Activated CD4-positive, alpha-beta memory T cell treated with anti-CD3 and anti-CD28 coated beads for 36 hours (primary cell): ENCODE measurements at regions not wholly inside any gene's neighbourhood (a gene's known extent, or its start where the extent isn't known, plus 50 kb on each side); places are given as distances from the start of the nearest gene placed in this dataset.

Source experiments
- CTCF ChIA-PET: fragments of 350-600 bp; sonication (Branson Sonifier 250); formaldehyde crosslinking; loops from one replicate; lab custom pipeline; 2021; ENCODE audit warnings: antibody characterized with exemption, inconsistent platforms; lab: Charles Lee
- POLR2A ChIA-PET: fragments of 350-600 bp; sonication (Branson Sonifier 250); formaldehyde crosslinking; loops from one replicate; lab custom pipeline; 2021; ENCODE audit warnings: antibody characterized with exemption; lab: Charles Lee
- DNase-seq: peaks from one replicate; pipeline ENCODE4 v3.0.0-alpha.2; 2020
- H3K27ac Mint-ChIP-seq: one replicate; pipeline ENCODE4 v1.8.0; 2021; ENCODE audit warnings: mixed read lengths
- H3K27me3 Mint-ChIP-seq: one replicate; pipeline ENCODE4 v1.8.0; 2021; ENCODE audit warnings: mixed read lengths
- H3K36me3 Mint-ChIP-seq: one replicate; pipeline ENCODE4 v1.8.0; 2021; ENCODE audit warnings: mixed read lengths
- H3K4me1 Mint-ChIP-seq: one replicate; pipeline ENCODE4 v1.8.0; 2021; ENCODE audit warnings: low read depth, mixed read lengths
- H3K4me3 Mint-ChIP-seq: one replicate; pipeline ENCODE4 v1.8.0; 2021; ENCODE audit warnings: mild to moderate bottlenecking, mixed read lengths
- H3K9me3 Mint-ChIP-seq: one replicate; pipeline ENCODE4 v1.8.0; 2021; ENCODE audit warnings: mixed read lengths
- intact Hi-C: fragments of 100-400 bp; cut with micrococcal nuclease; formaldehyde crosslinking; loops from one replicate; pipeline ENCODE4 v1.15.1; 2023

- Mint-ChIP-seq H3K36me3 (no peaks in the 10 kb centered on the region), H3K27me3 (no peaks in the 10 kb centered on the region), H3K27ac (no peak overlapping the region), H3K9me3 (peaks cover 19% of the 10 kb centered on the region), H3K4me1 (no peaks in the 10 kb centered on the region), H3K4me3 (no peak overlapping the region)
- intact Hi-C loops: no loop called here
- CTCF ChIA-PET: no interaction called here
- POLR2A ChIA-PET: no interaction called here
- DNase-seq: no peak
Observed at GRCh38 chr16:76784530-76784929, 406.5 kb upstream of the MON1B start.

GRCh38 chr16:76787394-76787793, 403.6 kb upstream of the MON1B start:
- no peak overlapping the region for H3K4me3 Mint-ChIP-seq
- no peaks in the 10 kb centered on the region for H3K4me1 Mint-ChIP-seq
- peaks cover 10% of the 10 kb centered on the region for H3K9me3 Mint-ChIP-seq
- intact Hi-C loops: no loop called here
- ChIA-PET CTCF (no interaction called here), POLR2A (no interaction called here)
- no peak overlapping the region for H3K27ac Mint-ChIP-seq
- H3K27me3 Mint-ChIP-seq: no peaks in the 10 kb centered on the region
- DNase-seq: no peak
- no peaks in the 10 kb centered on the region for H3K36me3 Mint-ChIP-seq

GRCh38 chr16:76791151-76791550, 399.8 kb upstream of the MON1B start:
- no peaks in the 10 kb centered on the region for H3K4me1 Mint-ChIP-seq
- no peak overlapping the region for H3K27ac Mint-ChIP-seq
- no peak overlapping the region for H3K4me3 Mint-ChIP-seq
- intact Hi-C loops: no loop called here
- no peak for DNase-seq
- POLR2A ChIA-PET: no interaction called here
- H3K27me3 Mint-ChIP-seq: no peaks in the 10 kb centered on the region
- H3K36me3 Mint-ChIP-seq: no peaks in the 10 kb centered on the region
- CTCF ChIA-PET: no interaction called here
- peaks cover 13% of the 10 kb centered on the region for H3K9me3 Mint-ChIP-seq

DNA sequence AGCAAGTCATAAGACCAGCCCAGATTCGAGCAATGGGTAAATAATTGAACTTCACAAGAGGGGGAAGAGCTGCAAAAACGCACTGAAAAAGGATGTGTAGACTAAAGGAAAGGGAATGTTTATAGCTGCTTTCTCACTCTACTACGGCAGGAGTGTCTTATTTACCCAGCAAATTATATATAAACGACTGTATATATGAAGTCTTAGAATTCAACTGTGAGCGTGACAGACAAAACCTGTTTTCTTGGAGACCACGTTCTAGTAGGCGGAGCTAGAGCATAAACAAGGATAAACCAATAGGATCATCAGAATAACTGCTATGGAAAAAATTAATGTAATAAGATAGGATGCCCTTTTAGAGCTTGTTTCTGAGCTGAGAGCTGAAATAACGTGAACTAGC, 394.6 kb upstream of the MON1B start:
- ChIA-PET POLR2A (no interaction called here), CTCF (interaction anchor here (0.6 kb wide), 1 partner anchor 333 kb away, joined by 4 read pairs; no protein-coding TSS in a partner anchor)
- H3K4me3 Mint-ChIP-seq: no peak overlapping the region
- no peak for DNase-seq
- H3K9me3 Mint-ChIP-seq: peaks cover 14% of the 10 kb centered on the region
- H3K4me1 Mint-ChIP-seq: no peaks in the 10 kb centered on the region
- H3K27ac Mint-ChIP-seq: no peak overlapping the region
- no peaks in the 10 kb centered on the region for H3K36me3 Mint-ChIP-seq
- H3K27me3 Mint-ChIP-seq: no peaks in the 10 kb centered on the region
- intact Hi-C loops: no loop called here

GRCh38 chr16:76796978-76797377, 394.0 kb upstream of the MON1B start:
- no peak for DNase-seq
- Mint-ChIP-seq H3K27ac (no peak overlapping the region), H3K36me3 (no peaks in the 10 kb centered on the region), H3K27me3 (no peaks in the 10 kb centered on the region), H3K9me3 (peaks cover 16% of the 10 kb centered on the region), H3K4me1 (no peaks in the 10 kb centered on the region), H3K4me3 (no peak overlapping the region)
- intact Hi-C loops: no loop called here
- CTCF ChIA-PET: interaction anchor here (0.6 kb wide), 1 partner anchor 334 kb away, joined by 4 read pairs; no protein-coding TSS in a partner anchor
- POLR2A ChIA-PET: no interaction called here

DNA sequence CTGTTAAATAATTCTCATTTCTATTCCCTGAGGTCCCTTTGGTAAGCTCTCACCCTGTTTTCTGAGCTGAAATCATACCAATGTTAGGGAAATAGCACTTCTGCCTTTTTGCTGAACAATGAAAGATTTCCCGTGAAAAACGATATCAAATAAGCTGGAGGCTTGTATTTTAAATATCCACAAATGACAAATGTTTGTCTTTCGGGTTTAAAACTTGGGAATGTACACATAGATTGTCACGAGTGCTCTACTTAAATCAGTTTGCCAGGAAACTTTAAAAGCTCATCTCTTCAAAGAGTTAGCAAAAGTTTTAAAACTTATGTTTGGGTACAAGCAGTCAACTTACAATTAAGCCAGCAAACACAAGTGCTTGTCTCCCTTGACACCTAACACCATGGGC, 393.5 kb upstream of the MON1B start:
- H3K27me3 Mint-ChIP-seq: no peaks in the 10 kb centered on the region
- no peak overlapping the region for H3K4me3 Mint-ChIP-seq
- no peak for DNase-seq
- ChIA-PET CTCF (no interaction called here), POLR2A (no interaction called here)
- no peak overlapping the region for H3K27ac Mint-ChIP-seq
- no peaks in the 10 kb centered on the region for H3K36me3 Mint-ChIP-seq
- H3K9me3 Mint-ChIP-seq: peaks cover 17% of the 10 kb centered on the region
- H3K4me1 Mint-ChIP-seq: no peaks in the 10 kb centered on the region
- intact Hi-C loops: no loop called here

GRCh38 chr16:76800196-76800595, 390.8 kb upstream of the MON1B start:
- H3K27me3 Mint-ChIP-seq: no peaks in the 10 kb centered on the region
- DNase-seq: no peak
- intact Hi-C loops: no loop called here

GRCh38 chr16:76801357-76801756, 389.6 kb upstream of the MON1B start:
- intact Hi-C loops: no loop called here
- H3K27me3 Mint-ChIP-seq: no peaks in the 10 kb centered on the region
- DNase-seq: no peak
- ChIA-PET POLR2A (no interaction called here), CTCF (no interaction called here)
- H3K9me3 Mint-ChIP-seq: peaks cover 30% of the 10 kb centered on the region
- no peaks in the 10 kb centered on the region for H3K36me3 Mint-ChIP-seq
- no peak overlapping the region for H3K4me3 Mint-ChIP-seq
- no peak overlapping the region for H3K27ac Mint-ChIP-seq
- no peaks in the 10 kb centered on the region for H3K4me1 Mint-ChIP-seq

More at GRCh38 chr16:76800196-76800595, 390.8 kb upstream of the MON1B start:
- ChIA-PET POLR2A (interaction anchor here (0.6 kb wide), 1 partner anchor 69 kb away, joined by 4 read pairs; no protein-coding TSS in a partner anchor), CTCF (interaction anchor here (0.7 kb wide), 1 partner anchor 141 kb away, joined by 4 read pairs; no protein-coding TSS in a partner anchor)
- no peak overlapping the region for H3K4me3 Mint-ChIP-seq
- H3K36me3 Mint-ChIP-seq: no peaks in the 10 kb centered on the region
- H3K27ac Mint-ChIP-seq: no peak overlapping the region
- H3K4me1 Mint-ChIP-seq: no peaks in the 10 kb centered on the region
- H3K9me3 Mint-ChIP-seq: peaks cover 29% of the 10 kb centered on the region

- no peaks in the 10 kb centered on the region for H3K4me1 Mint-ChIP-seq
- intact Hi-C loops: no loop called here
- H3K27me3 Mint-ChIP-seq: no peaks in the 10 kb centered on the region
- H3K9me3 Mint-ChIP-seq: peaks cover 17% of the 10 kb centered on the region
- H3K36me3 Mint-ChIP-seq: no peaks in the 10 kb centered on the region
- ChIA-PET POLR2A (no interaction called here), CTCF (no interaction called here)
- H3K4me3 Mint-ChIP-seq: no peak overlapping the region
- DNase-seq: no peak
- no peak overlapping the region for H3K27ac Mint-ChIP-seq
Observed at GRCh38 chr16:76816475-76816874, 374.5 kb upstream of the MON1B start.

GRCh38 chr16:76818606-76819181, 372.3 kb upstream of the MON1B start:
- no peaks in the 10 kb centered on the region for H3K27me3 Mint-ChIP-seq
- no peak for DNase-seq
- H3K4me1 Mint-ChIP-seq: no peaks in the 10 kb centered on the region
- intact Hi-C loops: no loop called here
- ChIA-PET POLR2A (no interaction called here), CTCF (no interaction called here)
- H3K9me3 Mint-ChIP-seq: no peaks in the 10 kb centered on the region
- no peak overlapping the region for H3K27ac Mint-ChIP-seq
- no peaks in the 10 kb centered on the region for H3K36me3 Mint-ChIP-seq
- H3K4me3 Mint-ChIP-seq: no peak overlapping the region

DNA sequence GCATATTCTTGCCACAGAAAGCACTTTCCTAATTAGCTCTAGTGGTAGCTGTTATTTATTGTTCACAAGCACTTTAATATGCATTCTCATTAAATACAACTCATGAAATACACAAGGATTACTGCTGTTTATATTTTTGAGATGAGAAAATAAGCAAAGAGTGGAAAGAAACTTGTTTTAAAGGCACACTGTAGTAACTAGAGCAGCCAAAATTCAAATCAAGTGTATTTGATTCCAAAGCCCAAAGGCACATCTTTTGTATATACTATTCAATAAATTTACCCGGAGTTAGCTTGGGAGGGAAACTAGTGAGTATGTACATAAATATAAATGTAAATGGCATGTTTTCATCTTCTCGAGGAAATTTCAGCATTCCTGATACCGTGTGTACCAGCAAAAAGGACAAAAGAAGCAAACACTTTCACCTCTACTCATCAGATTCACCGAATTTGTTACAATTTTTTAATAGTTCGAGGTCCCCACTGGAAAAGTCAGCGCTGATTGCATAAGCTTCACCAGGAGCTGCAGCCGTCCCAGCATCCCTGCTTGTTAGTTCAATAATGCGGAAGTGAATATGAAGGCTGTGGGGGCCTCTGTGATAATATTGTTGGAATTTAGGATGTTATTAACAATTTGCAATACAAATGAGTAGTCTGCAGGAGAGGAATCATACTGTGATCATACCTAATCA, 371.6 kb upstream of the MON1B start:
- Mint-ChIP-seq H3K27ac (no peak overlapping the region), H3K36me3 (no peaks in the 10 kb centered on the region), H3K4me3 (no peak overlapping the region), H3K4me1 (no peaks in the 10 kb centered on the region), H3K27me3 (no peaks in the 10 kb centered on the region), H3K9me3 (no peaks in the 10 kb centered on the region)
- DNase-seq: no peak
- intact Hi-C loops: no loop called here
- CTCF ChIA-PET: no interaction called here
- POLR2A ChIA-PET: no interaction called here

DNA sequence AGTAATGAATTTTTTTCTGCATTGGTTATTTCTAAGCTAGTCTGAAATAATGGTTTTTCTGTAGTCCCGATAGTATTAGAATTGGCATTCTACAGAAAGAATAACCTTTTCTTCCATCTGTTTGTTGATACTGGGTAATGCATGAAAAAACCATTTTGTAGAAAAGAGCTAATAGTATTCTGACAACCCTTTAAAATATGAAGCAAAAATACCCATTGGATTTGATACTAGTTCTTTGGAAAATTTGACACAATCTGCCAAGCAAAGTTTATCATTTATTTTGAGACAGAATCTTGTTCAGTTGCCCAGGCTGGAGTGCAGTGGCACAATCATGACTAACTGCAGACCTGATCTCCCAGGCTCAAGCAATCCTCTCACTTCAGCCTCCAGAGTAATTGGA, 366.8 kb upstream of the MON1B start:
- ChIA-PET POLR2A (no interaction called here), CTCF (no interaction called here)
- intact Hi-C loops: no loop called here
- Mint-ChIP-seq H3K4me1 (no peaks in the 10 kb centered on the region), H3K4me3 (no peak overlapping the region), H3K27me3 (no peaks in the 10 kb centered on the region), H3K9me3 (no peaks in the 10 kb centered on the region), H3K27ac (no peak overlapping the region), H3K36me3 (no peaks in the 10 kb centered on the region)
- no peak for DNase-seq

GRCh38 chr16:76824791-76825190, 366.2 kb upstream of the MON1B start:
- ChIA-PET POLR2A (no interaction called here), CTCF (no interaction called here)
- no peaks in the 10 kb centered on the region for H3K9me3 Mint-ChIP-seq
- no peaks in the 10 kb centered on the region for H3K36me3 Mint-ChIP-seq
- no peak for DNase-seq
- H3K27ac Mint-ChIP-seq: no peak overlapping the region
- H3K4me3 Mint-ChIP-seq: no peak overlapping the region
- intact Hi-C loops: no loop called here
- H3K27me3 Mint-ChIP-seq: no peaks in the 10 kb centered on the region
- H3K4me1 Mint-ChIP-seq: no peaks in the 10 kb centered on the region
